ENCODE measurements at regions not wholly inside any gene's neighbourhood (a gene's known extent, or its start where the extent isn't known, plus 50 kb on each side); places are given as distances from the start of the nearest gene placed in this dataset.
"Not testable (repeated sequence)": the region's sequence is repeated elsewhere in the genome, so short reads cannot be mapped to it uniquely, and the experiment has no call there.

DNA sequence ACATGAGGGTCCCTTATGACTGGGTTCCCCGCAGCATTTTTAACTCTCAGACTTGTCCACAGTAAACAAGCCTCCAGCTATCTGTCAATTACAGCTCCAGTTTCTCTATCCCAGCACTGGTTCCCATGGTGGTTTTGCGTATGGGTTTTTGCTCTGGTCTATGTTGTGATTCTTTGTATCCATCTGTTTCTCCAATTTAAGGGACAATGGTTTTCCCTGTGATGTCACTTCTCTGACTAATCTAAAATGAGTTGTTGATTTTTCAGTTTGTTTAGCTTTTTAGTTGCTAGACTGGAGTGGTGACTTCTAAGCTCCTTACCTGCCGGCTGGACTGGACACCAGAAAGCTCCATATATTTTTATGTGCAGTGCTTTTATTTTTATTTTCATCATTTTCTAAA, 303.7 kb downstream of the INHBA start:
- no peaks in the 10 kb centered on the region for H3K27me3 ChIP-seq (ENCODE audit: control insufficient read depth, insufficient read depth, low read length)
- H3K9me3 ChIP-seq (ENCODE audit: control insufficient read depth, insufficient read depth, low read length), result no peaks in the 10 kb centered on the region
- no CpG with 5 or more reads among the region's 3 CpGs for WGBS (ENCODE audit: insufficient coverage)
- H3K4me1 ChIP-seq (ENCODE audit: control insufficient read depth, insufficient read depth, low read length), result no peaks in the 10 kb centered on the region
- no peak overlapping the region for H3K4me3 ChIP-seq (ENCODE audit: low read depth, low read length)
- H3K36me3 ChIP-seq (ENCODE audit: control insufficient read depth, insufficient read depth, low read length), result no peaks in the 10 kb centered on the region
- no peak overlapping the region for H3K27ac ChIP-seq (ENCODE audit: low read depth, low read length)
- no peak for DNase-seq (ENCODE audit: low read depth in 4 of 6, low spot score in 6 of 6)

DNA sequence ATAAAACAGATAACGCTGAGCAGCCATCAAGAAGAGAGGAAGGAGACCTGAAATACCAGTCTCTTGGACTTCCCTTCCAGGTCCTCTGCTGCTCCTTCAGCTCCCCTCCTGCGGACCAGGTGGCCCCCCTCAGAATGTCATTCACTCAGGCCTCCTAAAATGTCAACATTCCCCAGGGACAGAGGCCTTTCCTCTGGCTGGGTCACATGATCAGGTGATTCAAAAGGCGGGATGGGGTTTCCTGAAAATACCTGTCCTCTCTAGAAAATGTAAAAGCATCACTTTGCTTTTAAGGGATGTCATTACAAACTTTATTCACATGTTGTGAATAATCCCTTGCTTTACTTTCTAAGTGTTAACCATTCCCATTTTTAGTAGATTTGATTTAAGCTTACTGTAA, 311.1 kb downstream of the INHBA start:
- Histone ChIP-seq H3K36me3 (ENCODE audit: control insufficient read depth, insufficient read depth, low read length) (no peaks in the 10 kb centered on the region), H3K4me3 (ENCODE audit: low read depth, low read length) (no peak overlapping the region), H3K27ac (ENCODE audit: low read depth, low read length) (no peak overlapping the region), H3K9me3 (ENCODE audit: control insufficient read depth, insufficient read depth, low read length) (no peaks in the 10 kb centered on the region), H3K4me1 (ENCODE audit: control insufficient read depth, insufficient read depth, low read length) (no peaks in the 10 kb centered on the region), H3K27me3 (ENCODE audit: control insufficient read depth, insufficient read depth, low read length) (no peaks in the 10 kb centered on the region)
- WGBS (ENCODE audit: insufficient coverage), result 73% methylated on average over 2 of the region's 3 CpGs
- no peak for DNase-seq (ENCODE audit: low read depth in 4 of 6, low spot score in 6 of 6)

DNA sequence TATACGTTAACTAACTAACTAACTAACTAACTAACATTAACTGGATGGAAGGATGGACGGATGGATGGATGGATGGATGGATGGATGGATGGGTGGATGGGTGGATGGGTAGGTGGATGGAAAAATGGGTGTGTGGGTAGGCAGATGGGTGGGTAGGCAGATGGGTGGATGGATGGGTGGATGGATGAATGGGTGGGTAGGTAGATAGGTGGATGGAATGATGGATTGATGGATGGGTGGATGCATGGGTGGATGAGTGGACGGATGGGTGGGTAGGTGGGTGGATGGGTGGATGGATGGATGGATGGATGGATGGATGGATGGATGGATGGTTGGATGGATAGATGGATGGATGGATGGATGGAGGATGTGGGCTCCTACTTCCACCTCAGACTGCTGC, 314.0 kb downstream of the INHBA start:
- not testable (repeated sequence) for H3K9me3 ChIP-seq (ENCODE audit: control insufficient read depth, insufficient read depth, low read length); H3K36me3 ChIP-seq (ENCODE audit: control insufficient read depth, insufficient read depth, low read length); H3K27ac ChIP-seq (ENCODE audit: low read depth, low read length); H3K27me3 ChIP-seq (ENCODE audit: control insufficient read depth, insufficient read depth, low read length); H3K4me1 ChIP-seq (ENCODE audit: control insufficient read depth, insufficient read depth, low read length); H3K4me3 ChIP-seq (ENCODE audit: low read depth, low read length); DNase-seq (ENCODE audit: low read depth in 4 of 6, low spot score in 6 of 6)
- 48% methylated on average over 2 of the region's 3 CpGs for WGBS (ENCODE audit: insufficient coverage)

DNA sequence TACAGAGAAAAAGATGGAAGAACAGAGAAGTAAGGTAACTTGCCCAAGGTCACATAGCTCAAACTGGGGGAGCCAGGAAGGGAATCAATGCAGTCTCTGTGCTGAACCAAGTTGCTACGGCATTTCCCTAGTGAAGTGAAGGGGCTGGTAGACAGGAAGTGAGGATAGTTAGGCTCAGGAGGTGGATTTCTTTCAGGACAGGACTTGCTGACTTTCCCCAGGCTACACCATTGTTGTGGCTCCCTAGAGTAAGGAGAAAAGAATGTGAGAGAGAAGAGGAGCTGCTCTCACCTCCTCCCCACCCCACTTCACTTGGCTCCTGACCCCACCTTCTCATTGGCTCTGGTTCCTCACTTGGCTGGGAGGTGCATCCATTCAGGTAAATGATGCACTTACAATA, 316.9 kb downstream of the INHBA start:
- Histone ChIP-seq H3K9me3 (ENCODE audit: control insufficient read depth, insufficient read depth, low read length) (no peaks in the 10 kb centered on the region), H3K4me1 (ENCODE audit: control insufficient read depth, insufficient read depth, low read length) (no peaks in the 10 kb centered on the region), H3K27me3 (ENCODE audit: control insufficient read depth, insufficient read depth, low read length) (no peaks in the 10 kb centered on the region), H3K4me3 (ENCODE audit: low read depth, low read length) (no peak overlapping the region), H3K27ac (ENCODE audit: low read depth, low read length) (no peak overlapping the region), H3K36me3 (ENCODE audit: control insufficient read depth, insufficient read depth, low read length) (no peaks in the 10 kb centered on the region)
- WGBS (ENCODE audit: insufficient coverage), result 92% methylated on average over 1 of the region's 1 CpG
- DNase-seq (ENCODE audit: low read depth in 4 of 6, low spot score in 6 of 6), result no peak

DNA sequence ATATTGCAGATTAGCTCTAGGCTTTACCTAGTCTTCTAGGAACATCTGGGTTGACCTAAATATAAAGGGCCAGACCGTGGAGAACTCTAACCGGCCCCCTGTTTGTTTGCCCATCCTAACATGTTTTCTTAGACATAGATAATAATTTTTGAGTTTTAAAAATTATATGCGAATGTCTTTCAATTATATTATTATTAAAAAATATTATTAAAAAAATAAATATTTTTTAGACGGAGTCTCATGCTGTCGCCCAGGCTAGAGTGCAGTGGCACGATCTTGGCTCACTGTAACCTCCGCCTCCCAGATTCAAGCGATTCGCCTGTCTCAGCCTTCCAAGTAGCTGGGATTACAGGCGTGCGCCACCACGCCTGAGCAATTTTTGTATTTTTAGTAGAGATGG, 318.5 kb downstream of the INHBA start:
- DNase-seq (ENCODE audit: low read depth in 4 of 6, low spot score in 6 of 6), result no peak
- no peaks in the 10 kb centered on the region for H3K27me3 ChIP-seq (ENCODE audit: control insufficient read depth, insufficient read depth, low read length)
- no peaks in the 10 kb centered on the region for H3K36me3 ChIP-seq (ENCODE audit: control insufficient read depth, insufficient read depth, low read length)
- WGBS (ENCODE audit: insufficient coverage), result 100% methylated on average over 3 of the region's 12 CpGs
- H3K4me1 ChIP-seq (ENCODE audit: control insufficient read depth, insufficient read depth, low read length), result no peaks in the 10 kb centered on the region
- no peak overlapping the region for H3K27ac ChIP-seq (ENCODE audit: low read depth, low read length)
- no peak overlapping the region for H3K4me3 ChIP-seq (ENCODE audit: low read depth, low read length)
- H3K9me3 ChIP-seq (ENCODE audit: control insufficient read depth, insufficient read depth, low read length), result no peaks in the 10 kb centered on the region

DNA sequence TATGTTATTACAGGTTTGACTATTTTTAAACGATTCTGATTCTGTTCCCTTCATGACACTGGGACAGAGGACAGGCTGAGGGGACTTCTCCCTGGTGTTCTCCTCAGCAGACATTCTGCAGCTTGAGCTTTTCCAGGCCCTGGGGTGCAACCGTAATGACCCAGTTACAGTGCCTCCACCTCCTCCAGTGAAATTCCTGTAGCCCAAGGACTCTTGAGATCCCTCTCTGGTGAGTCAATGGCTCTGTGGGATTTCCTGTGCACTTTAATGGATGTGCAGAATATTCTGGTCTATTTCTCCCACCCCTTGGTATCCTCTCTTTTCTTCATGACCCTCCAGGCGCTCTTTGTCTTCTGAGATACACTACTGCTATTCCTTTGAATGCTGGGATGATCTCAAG, 319.3 kb downstream of the INHBA start:
- Histone ChIP-seq H3K4me1 (ENCODE audit: control insufficient read depth, insufficient read depth, low read length) (no peaks in the 10 kb centered on the region), H3K9me3 (ENCODE audit: control insufficient read depth, insufficient read depth, low read length) (no peaks in the 10 kb centered on the region), H3K27ac (ENCODE audit: low read depth, low read length) (no peak overlapping the region), H3K27me3 (ENCODE audit: control insufficient read depth, insufficient read depth, low read length) (no peaks in the 10 kb centered on the region), H3K4me3 (ENCODE audit: low read depth, low read length) (no peak overlapping the region), H3K36me3 (ENCODE audit: control insufficient read depth, insufficient read depth, low read length) (no peaks in the 10 kb centered on the region)
- 92% methylated on average over 2 of the region's 3 CpGs for WGBS (ENCODE audit: insufficient coverage)
- no peak for DNase-seq (ENCODE audit: low read depth in 4 of 6, low spot score in 6 of 6)

DNA sequence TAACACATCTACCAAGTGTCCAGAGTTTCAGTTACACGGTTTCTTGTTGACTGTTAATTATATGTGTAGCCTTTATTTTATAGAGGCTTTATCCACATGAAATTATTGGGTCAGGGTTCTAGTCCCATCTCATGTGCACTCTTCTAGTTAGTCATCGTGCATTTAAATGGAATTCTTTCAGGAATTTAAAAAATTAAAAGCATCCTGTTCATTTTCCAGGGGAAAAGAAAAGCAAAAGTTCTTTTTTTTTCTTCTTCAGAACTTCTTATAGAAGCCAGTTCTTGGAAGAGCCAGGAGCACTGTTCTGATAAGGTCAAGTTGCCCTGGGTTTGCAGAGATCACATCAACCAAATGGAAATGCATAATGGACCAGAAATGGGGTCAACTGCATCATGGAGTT, 324.7 kb downstream of the INHBA start:
- H3K4me1 ChIP-seq (ENCODE audit: control insufficient read depth, insufficient read depth, low read length), result no peaks in the 10 kb centered on the region
- H3K9me3 ChIP-seq (ENCODE audit: control insufficient read depth, insufficient read depth, low read length), result no peaks in the 10 kb centered on the region
- no peak overlapping the region for H3K4me3 ChIP-seq (ENCODE audit: low read depth, low read length)
- no peaks in the 10 kb centered on the region for H3K36me3 ChIP-seq (ENCODE audit: control insufficient read depth, insufficient read depth, low read length)
- no CpG with 5 or more reads among the region's 2 CpGs for WGBS (ENCODE audit: insufficient coverage)
- no peaks in the 10 kb centered on the region for H3K27me3 ChIP-seq (ENCODE audit: control insufficient read depth, insufficient read depth, low read length)
- H3K27ac ChIP-seq (ENCODE audit: low read depth, low read length), result no peak overlapping the region
- no peak for DNase-seq (ENCODE audit: low read depth in 4 of 6, low spot score in 6 of 6)

DNA sequence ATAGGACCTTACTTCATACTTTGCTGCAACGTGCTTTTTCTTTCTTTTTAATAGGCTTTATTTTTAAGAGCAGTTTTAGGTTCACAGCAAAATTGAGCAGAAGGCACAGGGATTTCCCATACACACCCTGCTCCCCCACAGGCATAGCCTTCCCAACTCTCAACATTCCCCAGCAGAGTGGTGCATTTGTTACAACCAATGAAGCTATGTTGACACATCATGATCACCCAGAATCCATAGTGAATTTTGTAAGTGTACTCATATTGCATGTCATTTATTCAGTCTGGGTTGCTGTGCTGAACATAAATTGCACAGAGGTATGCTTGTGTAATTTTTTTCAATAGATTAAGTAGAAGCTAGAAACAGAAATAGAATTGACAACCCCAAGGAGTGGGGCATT, 327.3 kb downstream of the INHBA start:
- Histone ChIP-seq H3K27me3 (ENCODE audit: control insufficient read depth, insufficient read depth, low read length) (no peaks in the 10 kb centered on the region), H3K36me3 (ENCODE audit: control insufficient read depth, insufficient read depth, low read length) (no peaks in the 10 kb centered on the region), H3K4me3 (ENCODE audit: low read depth, low read length) (no peak overlapping the region), H3K4me1 (ENCODE audit: control insufficient read depth, insufficient read depth, low read length) (no peaks in the 10 kb centered on the region), H3K27ac (ENCODE audit: low read depth, low read length) (no peak overlapping the region), H3K9me3 (ENCODE audit: control insufficient read depth, insufficient read depth, low read length) (no peaks in the 10 kb centered on the region)
- WGBS (ENCODE audit: insufficient coverage), result no CpG with 5 or more reads among the region's 1 CpG
- peak in 1 of 6 donors; percentile 7 for DNase-seq (ENCODE audit: low read depth in 4 of 6, low spot score in 6 of 6)

DNA sequence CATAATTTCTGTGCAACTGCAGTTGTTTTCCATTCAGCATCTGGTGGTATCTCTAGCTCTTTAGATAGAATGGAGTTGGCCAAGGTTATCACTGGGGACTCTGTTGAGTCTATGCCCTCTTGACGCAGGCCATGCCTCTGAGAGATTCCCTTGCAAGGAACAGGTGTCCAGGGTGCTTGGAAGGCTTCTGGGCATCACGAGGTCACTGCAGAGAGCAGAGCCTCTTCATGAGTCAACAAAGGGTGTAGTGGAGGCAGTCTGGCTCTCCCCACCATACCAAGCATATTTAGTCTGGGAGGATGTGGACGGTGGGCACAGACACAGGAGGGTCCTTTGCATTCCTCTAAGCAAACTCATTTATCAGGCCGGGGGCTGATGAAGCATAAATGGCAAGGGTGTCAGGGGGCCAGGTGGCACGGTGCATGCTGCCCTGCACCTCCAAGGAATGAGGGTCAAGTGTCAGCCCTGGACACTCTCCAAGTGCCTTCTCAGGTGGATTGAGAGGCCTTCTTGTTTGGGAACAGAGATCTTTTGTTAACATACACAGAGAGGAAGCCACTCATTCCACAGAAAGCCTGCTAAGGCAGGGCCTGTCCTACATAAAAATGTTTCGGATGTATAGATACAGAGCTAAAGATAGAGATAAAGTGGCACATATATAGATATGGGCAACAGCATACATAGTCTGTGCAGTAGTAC, 328.6 kb downstream of the INHBA start:
- no peaks in the 10 kb centered on the region for H3K27me3 ChIP-seq (ENCODE audit: control insufficient read depth, insufficient read depth, low read length)

DNA sequence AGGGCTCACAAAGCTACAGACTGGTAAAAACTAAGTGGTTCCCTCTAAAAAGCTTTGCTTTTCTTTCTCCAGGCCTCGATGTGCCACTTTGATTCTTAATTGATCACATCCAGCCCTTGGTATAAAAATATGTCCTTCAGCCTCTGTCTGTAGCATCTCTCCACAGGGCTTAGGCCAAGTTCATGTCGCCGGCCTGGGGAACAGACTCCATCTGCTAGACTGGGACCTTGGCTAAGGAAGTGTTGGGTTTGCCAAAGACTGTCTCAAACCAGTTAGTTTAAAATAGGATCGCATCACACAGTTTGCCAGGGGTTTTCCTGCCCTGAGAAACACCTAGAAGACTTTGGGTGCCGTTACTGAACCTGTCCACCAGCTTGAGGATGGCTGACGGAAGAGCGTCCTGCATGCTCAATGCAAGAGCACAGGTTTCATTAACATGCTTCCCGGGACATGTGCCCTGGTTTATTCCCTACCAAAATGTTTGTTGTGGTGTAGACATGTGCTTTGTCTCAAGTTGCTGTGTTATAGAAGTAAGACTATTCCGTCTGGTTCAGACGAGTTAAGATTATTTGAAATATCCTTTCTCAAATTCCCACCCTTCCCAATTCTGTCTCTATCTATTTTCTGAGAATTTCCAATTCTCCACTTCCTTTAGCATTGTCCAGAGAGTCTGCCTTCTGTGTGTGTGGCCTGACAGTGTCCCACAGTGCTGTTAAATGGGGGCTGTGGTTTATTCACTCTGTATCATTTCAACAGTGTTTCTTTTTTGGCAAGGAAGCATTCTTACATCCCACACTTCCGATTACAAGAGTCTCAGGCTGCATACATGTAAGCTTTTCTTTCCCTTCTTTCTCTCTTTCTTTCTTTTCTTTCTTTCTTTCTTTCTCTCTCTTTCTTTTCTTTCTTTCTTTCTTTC, 334.7 kb downstream of the INHBA start:
- Histone ChIP-seq H3K27me3 (ENCODE audit: control insufficient read depth, insufficient read depth, low read length) (no peaks in the 10 kb centered on the region), H3K4me3 (ENCODE audit: low read depth, low read length) (no peak overlapping the region), H3K36me3 (ENCODE audit: control insufficient read depth, insufficient read depth, low read length) (no peaks in the 10 kb centered on the region), H3K9me3 (ENCODE audit: control insufficient read depth, insufficient read depth, low read length) (no peaks in the 10 kb centered on the region), H3K4me1 (ENCODE audit: control insufficient read depth, insufficient read depth, low read length) (no peaks in the 10 kb centered on the region), H3K27ac (ENCODE audit: low read depth, low read length) (no peak overlapping the region)
- no peak for DNase-seq (ENCODE audit: low read depth in 4 of 6, low spot score in 6 of 6)
- 89% methylated on average over 8 of the region's 11 CpGs for WGBS (ENCODE audit: insufficient coverage)

More for the DNA sequence above, 328.6 kb downstream of the INHBA start:
- H3K9me3 ChIP-seq (ENCODE audit: control insufficient read depth, insufficient read depth, low read length), result no peaks in the 10 kb centered on the region
- no peaks in the 10 kb centered on the region for H3K36me3 ChIP-seq (ENCODE audit: control insufficient read depth, insufficient read depth, low read length)
- DNase-seq (ENCODE audit: low read depth in 4 of 6, low spot score in 6 of 6), result no peak
- H3K4me3 ChIP-seq (ENCODE audit: low read depth, low read length), result no peak overlapping the region
- WGBS (ENCODE audit: insufficient coverage), result 75% methylated on average over 5 of the region's 6 CpGs
- no peaks in the 10 kb centered on the region for H3K4me1 ChIP-seq (ENCODE audit: control insufficient read depth, insufficient read depth, low read length)
- no peak overlapping the region for H3K27ac ChIP-seq (ENCODE audit: low read depth, low read length)
